ENCODE measurements at regions not wholly inside any gene's neighbourhood (a gene's known extent, or its start where the extent isn't known, plus 50 kb on each side); places are given as distances from the start of the nearest gene placed in this dataset.

DNA sequence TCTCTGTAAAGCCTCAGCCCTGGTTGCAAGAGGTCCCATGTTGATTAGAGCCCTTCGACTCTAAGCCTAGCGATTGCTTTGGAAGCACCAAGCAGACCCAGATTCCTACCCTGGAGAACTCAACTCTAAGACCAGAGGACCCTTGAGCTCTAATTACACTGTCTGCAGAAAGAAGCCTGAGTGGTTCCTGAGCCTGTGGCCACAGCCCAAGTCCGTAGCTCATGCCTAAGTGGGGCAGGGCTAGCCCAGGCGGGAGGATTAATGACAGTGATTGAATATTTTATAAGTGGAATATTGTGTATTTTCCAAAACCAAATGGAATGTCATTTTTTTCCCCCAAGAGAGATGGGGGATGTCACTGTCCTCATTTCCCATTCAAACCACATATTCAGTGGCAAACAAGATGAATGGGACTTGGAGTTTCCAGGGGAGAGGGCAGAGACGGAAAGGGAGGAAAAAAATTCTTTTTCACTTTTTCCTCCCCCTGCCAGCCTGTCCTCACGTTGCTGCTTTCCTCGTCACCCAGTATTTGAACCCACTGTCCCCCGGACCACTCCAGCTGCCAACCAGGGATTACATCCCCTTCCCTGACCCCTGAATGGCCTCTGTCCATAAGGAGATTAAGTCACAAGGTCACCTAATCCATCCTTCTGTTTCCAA lies 79.6 kb upstream of the CTTNBP2NL start:
- CTCF ChIA-PET, result no interaction called here
- Histone ChIP-seq H3K9me3 (ENCODE audit: control insufficient read depth, insufficient read depth, low read depth, low read length) (no peaks in the 10 kb centered on the region), H3K4me1 (ENCODE audit: control insufficient read depth, insufficient read depth, low read length) (no peaks in the 10 kb centered on the region), H3K4me3 (ENCODE audit: low read depth, low read length) (no peak overlapping the region), H3K27ac (ENCODE audit: extremely low read depth, low read depth, low read length) (no peak overlapping the region), H3K36me3 (ENCODE audit: control insufficient read depth in 2 of 2, insufficient read depth in 1 of 2, low read length in 2 of 2) (no peaks in the 10 kb centered on the region)
- POLR2A ChIA-PET, result no interaction called here
- TF ChIP-seq ZNF16 (tag by site-specific recombination; IDR thresholded peaks at IDR 0.05; ENCODE audit: low read depth), result no peak
- TF ChIP-seq EGR2 (tag by site-specific recombination; IDR thresholded peaks at IDR 0.05; ENCODE audit: low read depth), result no peak
- TF ChIP-seq, protein P1, sequence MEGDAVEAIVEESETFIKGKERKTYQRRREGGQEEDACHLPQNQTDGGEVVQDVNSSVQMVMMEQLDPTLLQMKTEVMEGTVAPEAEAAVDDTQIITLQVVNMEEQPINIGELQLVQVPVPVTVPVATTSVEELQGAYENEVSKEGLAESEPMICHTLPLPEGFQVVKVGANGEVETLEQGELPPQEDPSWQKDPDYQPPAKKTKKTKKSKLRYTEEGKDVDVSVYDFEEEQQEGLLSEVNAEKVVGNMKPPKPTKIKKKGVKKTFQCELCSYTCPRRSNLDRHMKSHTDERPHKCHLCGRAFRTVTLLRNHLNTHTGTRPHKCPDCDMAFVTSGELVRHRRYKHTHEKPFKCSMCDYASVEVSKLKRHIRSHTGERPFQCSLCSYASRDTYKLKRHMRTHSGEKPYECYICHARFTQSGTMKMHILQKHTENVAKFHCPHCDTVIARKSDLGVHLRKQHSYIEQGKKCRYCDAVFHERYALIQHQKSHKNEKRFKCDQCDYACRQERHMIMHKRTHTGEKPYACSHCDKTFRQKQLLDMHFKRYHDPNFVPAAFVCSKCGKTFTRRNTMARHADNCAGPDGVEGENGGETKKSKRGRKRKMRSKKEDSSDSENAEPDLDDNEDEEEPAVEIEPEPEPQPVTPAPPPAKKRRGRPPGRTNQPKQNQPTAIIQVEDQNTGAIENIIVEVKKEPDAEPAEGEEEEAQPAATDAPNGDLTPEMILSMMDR (tag by site-specific recombination; IDR thresholded peaks at IDR 0.05), result no peak
- TF ChIP-seq KLF16 (tag by site-specific recombination; IDR thresholded peaks at IDR 0.05), result no peak
- TF ChIP-seq GLIS1 (tag by site-specific recombination; IDR thresholded peaks at IDR 0.05), result no peak

DNA sequence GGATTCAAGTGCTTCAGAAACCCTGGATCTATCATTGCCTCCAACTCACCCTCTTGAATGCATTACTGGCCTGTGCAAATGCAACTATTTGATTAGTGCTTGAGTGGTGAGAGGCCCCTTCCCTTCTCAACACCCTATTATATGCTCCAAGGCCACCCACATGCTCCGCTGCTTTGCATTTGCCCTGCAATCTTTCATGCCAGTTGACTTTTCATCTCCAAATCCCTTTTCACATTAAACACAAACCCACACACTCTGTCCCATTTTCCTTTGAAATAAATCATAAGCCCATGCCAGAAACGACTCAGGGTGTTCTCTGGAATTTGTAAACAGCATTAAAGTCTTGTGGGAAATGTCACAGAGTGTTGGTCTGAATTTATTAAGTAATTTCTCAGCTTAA lies 78.9 kb upstream of the CTTNBP2NL start:
- no peaks in the 10 kb centered on the region for H3K4me1 ChIP-seq (ENCODE audit: control insufficient read depth, insufficient read depth, low read length)
- H3K27ac ChIP-seq (ENCODE audit: extremely low read depth, low read depth, low read length), result no peak overlapping the region
- H3K9me3 ChIP-seq (ENCODE audit: control insufficient read depth, insufficient read depth, low read depth, low read length), result no peaks in the 10 kb centered on the region
- POLR2A ChIA-PET, result no interaction called here
- CTCF ChIA-PET, result no interaction called here
- TF ChIP-seq ZFP3 (tag by site-specific recombination; IDR thresholded peaks at IDR 0.05; ENCODE audit: low read depth) (no peak), ZFHX2 (tag by site-specific recombination; conservative IDR thresholded peaks at IDR 0.05) (peak; percentile 84), EGR2 (tag by site-specific recombination; IDR thresholded peaks at IDR 0.05; ENCODE audit: low read depth) (peak; percentile 48; the same call in 1 of the 2 replicates), ZNF239 (tag by site-specific recombination; IDR thresholded peaks at IDR 0.05) (no peak)
- TF ChIP-seq, protein P2, sequence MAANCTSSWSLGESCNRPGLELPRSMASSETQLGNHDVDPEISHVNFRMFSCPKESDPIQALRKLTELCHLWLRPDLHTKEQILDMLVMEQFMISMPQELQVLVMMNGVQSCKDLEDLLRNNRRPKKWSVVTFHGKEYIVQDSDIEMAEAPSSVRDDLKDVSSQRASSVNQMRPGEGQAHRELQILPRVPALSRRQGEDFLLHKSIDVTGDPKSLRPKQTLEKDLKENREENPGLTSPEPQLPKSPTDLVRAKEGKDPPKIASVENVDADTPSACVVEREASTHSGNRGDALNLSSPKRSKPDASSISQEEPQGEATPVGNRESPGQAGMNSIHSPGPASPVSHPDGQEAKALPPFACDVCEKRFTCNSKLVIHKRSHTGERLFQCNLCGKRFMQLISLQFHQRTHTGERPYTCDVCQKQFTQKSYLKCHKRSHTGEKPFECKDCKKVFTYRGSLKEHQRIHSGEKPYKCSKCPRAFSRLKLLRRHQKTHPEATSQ (tag by site-specific recombination; IDR thresholded peaks at IDR 0.05), result no peak
- TF ChIP-seq, protein P3, sequence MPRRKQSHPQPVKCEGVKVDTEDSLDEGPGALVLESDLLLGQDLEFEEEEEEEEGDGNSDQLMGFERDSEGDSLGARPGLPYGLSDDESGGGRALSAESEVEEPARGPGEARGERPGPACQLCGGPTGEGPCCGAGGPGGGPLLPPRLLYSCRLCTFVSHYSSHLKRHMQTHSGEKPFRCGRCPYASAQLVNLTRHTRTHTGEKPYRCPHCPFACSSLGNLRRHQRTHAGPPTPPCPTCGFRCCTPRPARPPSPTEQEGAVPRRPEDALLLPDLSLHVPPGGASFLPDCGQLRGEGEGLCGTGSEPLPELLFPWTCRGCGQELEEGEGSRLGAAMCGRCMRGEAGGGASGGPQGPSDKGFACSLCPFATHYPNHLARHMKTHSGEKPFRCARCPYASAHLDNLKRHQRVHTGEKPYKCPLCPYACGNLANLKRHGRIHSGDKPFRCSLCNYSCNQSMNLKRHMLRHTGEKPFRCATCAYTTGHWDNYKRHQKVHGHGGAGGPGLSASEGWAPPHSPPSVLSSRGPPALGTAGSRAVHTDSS (tag by site-specific recombination; IDR thresholded peaks at IDR 0.05), result no peak
- no peak overlapping the region for H3K4me3 ChIP-seq (ENCODE audit: low read depth, low read length)
- no peaks in the 10 kb centered on the region for H3K36me3 ChIP-seq (ENCODE audit: control insufficient read depth in 2 of 2, insufficient read depth in 1 of 2, low read length in 2 of 2)

DNA sequence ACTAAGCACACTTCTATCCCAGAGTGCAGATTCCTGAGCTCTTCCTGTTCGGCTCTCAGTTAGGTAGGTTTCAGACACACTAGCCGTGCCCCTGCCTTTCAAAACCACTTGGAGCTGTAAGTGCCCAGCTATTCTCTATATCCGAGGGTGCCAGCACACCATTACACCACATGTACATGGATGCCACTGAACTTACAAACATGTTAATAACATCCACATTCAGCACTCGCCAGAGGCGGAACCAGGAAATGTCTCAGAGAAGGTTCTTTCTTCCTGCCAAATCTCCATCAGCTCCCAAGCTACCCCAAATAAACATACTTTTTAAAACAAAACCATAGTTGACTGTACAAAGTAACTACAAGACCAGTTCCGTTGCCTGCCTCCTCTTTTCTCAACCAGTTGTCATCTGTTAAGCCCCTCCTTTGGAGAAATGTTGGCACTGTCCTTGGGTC lies 78.4 kb upstream of the CTTNBP2NL start:
- Histone ChIP-seq H3K9me3 (ENCODE audit: control insufficient read depth, insufficient read depth, low read depth, low read length) (no peaks in the 10 kb centered on the region), H3K4me1 (ENCODE audit: control insufficient read depth, insufficient read depth, low read length) (no peaks in the 10 kb centered on the region), H3K36me3 (ENCODE audit: control insufficient read depth in 2 of 2, insufficient read depth in 1 of 2, low read length in 2 of 2) (no peaks in the 10 kb centered on the region), H3K27ac (ENCODE audit: extremely low read depth, low read depth, low read length) (no peak overlapping the region), H3K4me3 (ENCODE audit: low read depth, low read length) (no peak overlapping the region)
- POLR2A ChIA-PET, result no interaction called here
- CTCF ChIA-PET, result no interaction called here
- no peak for TF ChIP-seq ZNF558 (tag by site-specific recombination; IDR thresholded peaks at IDR 0.05)
- TF ChIP-seq, protein P4, sequence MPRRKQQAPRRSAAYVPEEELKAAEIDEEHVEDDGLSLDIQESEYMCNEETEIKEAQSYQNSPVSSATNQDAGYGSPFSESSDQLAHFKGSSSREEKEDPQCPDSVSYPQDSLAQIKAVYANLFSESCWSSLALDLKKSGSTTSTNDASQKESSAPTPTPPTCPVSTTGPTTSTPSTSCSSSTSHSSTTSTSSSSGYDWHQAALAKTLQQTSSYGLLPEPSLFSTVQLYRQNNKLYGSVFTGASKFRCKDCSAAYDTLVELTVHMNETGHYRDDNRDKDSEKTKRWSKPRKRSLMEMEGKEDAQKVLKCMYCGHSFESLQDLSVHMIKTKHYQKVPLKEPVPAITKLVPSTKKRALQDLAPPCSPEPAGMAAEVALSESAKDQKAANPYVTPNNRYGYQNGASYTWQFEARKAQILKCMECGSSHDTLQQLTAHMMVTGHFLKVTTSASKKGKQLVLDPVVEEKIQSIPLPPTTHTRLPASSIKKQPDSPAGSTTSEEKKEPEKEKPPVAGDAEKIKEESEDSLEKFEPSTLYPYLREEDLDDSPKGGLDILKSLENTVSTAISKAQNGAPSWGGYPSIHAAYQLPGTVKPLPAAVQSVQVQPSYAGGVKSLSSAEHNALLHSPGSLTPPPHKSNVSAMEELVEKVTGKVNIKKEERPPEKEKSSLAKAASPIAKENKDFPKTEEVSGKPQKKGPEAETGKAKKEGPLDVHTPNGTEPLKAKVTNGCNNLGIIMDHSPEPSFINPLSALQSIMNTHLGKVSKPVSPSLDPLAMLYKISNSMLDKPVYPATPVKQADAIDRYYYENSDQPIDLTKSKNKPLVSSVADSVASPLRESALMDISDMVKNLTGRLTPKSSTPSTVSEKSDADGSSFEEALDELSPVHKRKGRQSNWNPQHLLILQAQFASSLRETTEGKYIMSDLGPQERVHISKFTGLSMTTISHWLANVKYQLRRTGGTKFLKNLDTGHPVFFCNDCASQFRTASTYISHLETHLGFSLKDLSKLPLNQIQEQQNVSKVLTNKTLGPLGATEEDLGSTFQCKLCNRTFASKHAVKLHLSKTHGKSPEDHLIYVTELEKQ (tag by site-specific recombination; IDR thresholded peaks at IDR 0.05; ENCODE audit: borderline replicate concordance), result no peak
- TF ChIP-seq ZNF132 (tag by site-specific recombination; IDR thresholded peaks at IDR 0.05; ENCODE audit: borderline replicate concordance), result no peak
- TF ChIP-seq KLF1 (tag by site-specific recombination; IDR thresholded peaks at IDR 0.05), result no peak
- TF ChIP-seq ZNF146 (tag by site-specific recombination; IDR thresholded peaks at IDR 0.05), result no peak
- TF ChIP-seq, protein P5, sequence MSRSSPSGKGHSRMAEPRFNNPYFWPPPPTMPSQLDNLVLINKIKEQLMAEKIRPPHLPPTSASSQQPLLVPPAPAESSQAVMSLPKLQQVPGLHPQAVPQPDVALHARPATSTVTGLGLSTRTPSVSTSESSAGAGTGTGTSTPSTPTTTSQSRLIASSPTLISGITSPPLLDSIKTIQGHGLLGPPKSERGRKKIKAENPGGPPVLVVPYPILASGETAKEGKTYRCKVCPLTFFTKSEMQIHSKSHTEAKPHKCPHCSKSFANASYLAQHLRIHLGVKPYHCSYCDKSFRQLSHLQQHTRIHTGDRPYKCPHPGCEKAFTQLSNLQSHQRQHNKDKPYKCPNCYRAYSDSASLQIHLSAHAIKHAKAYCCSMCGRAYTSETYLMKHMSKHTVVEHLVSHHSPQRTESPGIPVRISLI (tag by site-specific recombination; IDR thresholded peaks at IDR 0.05), result no peak
- TF ChIP-seq, protein P6, sequence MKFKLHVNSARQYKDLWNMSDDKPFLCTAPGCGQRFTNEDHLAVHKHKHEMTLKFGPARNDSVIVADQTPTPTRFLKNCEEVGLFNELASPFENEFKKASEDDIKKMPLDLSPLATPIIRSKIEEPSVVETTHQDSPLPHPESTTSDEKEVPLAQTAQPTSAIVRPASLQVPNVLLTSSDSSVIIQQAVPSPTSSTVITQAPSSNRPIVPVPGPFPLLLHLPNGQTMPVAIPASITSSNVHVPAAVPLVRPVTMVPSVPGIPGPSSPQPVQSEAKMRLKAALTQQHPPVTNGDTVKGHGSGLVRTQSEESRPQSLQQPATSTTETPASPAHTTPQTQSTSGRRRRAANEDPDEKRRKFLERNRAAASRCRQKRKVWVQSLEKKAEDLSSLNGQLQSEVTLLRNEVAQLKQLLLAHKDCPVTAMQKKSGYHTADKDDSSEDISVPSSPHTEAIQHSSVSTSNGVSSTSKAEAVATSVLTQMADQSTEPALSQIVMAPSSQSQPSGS (tag by site-specific recombination; IDR thresholded peaks at IDR 0.05; ENCODE audit: low read depth), result no peak
- no peak for TF ChIP-seq ZNF707 (tag by site-specific recombination; IDR thresholded peaks at IDR 0.05)
- no peak for TF ChIP-seq ZBTB8A (tag by site-specific recombination; IDR thresholded peaks at IDR 0.05)
- TF ChIP-seq ZNF366 (tag by site-specific recombination; conservative IDR thresholded peaks at IDR 0.05), result no peak
- TF ChIP-seq ZNF302 (tag by site-specific recombination; IDR thresholded peaks at IDR 0.05; ENCODE audit: low read depth), result no peak

Data from HEK293 (cell line).